Occipital lobe (tissue), 1 donor: ENCODE measurements at regions not wholly inside any gene's neighbourhood (a gene's known extent, or its start where the extent isn't known, plus 50 kb on each side); places are given as distances from the start of the nearest gene placed in this dataset.

Source experiments
- DNase-seq: peaks from one replicate; lab custom pipeline; 2025; lab: John Stamatoyannopoulos, UW

DNA sequence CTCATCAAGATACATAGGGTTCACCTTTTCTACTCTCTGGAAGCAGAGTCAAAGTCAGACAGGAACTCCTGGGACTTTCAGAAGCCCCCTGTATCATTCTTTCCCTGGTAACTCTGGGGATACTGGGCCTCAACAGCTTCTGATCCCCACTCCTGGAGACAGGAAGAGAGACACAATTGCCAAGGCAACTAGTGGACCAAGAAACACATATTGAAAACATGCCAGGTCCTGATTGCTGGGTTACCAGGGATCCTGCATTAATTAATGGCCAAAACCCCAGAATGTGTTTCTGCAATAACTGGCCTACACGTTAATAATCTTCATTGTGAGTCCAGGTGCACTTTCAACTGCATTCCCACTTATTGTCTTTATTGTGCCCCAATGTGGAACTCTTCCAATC is 260.8 kb upstream of the POU2AF2 start:
- DNase-seq = no peak

DNA sequence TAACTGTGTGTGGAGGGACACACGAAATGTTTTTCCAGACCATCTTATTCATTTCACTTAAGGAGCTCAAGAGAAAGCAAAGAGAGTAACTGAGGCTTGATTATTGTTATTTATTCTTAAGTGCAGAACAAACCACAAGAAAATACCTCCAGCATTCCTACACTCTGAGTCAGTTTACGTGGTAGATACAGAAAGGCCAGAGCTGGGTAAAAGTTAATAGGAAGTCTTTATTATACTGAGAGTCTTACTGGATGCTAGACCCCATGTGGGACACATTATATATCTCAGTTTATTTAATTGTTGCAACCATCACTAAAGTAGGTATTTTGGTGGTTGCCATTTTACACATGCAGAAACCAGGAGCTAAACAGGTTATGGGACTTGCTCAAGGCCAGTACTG is 261.4 kb upstream of the POU2AF2 start:
- DNase-seq = no peak

DNA sequence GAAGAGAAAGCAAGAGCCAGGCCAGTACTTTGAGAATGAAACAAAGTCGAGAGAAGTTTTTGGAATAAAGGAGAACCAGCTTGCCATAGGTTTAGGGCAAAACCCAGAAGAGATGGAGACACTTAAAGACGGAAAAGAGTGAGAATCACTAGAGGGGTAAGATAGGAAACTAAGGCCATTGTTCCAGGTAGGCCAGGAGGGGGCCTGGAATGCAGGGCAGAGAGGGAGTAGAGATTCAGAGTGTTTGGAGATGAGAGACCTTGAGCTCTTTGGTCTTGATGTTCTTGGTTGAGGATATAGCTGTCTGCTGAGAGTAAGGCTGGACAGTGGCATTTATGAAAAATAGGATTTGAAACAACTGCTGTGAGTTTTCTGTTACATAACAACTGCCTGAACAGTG is 263.3 kb upstream of the POU2AF2 start:
- no peak for DNase-seq

DNA sequence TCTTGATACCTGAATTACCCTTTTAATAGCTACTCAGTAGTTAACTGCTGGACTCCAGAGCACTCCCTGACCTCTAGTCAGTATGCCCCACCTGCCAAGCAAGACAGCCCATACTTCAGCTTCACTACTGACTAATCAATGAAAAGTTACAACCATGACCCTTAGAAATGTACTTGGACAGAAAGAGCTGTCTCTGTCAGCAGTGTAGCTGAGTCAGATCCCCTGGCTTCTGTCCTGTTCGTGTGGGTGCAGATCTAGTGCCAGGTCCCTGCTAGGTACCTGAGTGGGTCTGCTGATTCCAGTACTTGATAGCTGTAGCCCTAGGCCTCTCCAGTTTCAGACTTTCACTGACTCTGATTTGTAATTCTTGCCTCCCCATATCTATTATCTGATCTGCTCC is 265.8 kb upstream of the POU2AF2 start:
- no peak for DNase-seq

DNA sequence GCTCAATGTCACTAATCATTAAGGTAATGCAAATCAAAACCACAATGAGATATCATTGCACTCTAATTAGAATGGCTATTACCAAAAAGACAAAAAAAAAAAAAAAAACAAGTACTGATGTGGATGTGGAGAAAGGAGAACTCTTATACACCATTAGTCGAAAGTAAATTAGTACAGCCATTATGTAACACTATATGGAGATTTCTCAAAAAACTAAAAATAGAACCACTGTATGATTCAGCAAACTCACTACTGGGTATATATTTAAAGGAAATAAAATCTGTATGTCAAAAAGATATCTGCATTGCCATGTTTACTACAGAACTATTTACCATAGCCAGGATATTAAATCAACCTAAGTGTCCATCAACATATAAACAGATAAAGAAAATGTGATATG is 265.4 kb upstream of the ARHGAP20 start:
- no peak for DNase-seq

DNA sequence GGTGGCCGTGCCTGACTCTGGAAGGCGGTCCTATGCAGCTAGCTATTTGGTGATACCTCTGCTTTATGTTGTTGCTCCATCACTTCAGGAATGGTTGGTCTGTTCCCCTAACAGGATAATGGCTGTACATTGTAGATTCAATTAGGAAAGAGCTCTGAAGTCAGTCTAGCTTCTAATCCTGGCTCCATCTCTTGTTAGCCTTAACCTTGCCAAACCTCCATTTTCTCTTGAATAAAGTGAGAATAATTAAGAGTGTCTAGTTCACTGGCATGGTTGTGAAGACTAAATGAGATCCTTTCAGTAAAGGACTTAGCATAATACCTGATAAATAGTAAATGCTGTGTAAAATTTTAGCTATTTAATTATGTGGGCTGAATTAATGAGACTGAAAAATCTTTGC is 262.5 kb upstream of the ARHGAP20 start:
- DNase-seq = no peak

DNA sequence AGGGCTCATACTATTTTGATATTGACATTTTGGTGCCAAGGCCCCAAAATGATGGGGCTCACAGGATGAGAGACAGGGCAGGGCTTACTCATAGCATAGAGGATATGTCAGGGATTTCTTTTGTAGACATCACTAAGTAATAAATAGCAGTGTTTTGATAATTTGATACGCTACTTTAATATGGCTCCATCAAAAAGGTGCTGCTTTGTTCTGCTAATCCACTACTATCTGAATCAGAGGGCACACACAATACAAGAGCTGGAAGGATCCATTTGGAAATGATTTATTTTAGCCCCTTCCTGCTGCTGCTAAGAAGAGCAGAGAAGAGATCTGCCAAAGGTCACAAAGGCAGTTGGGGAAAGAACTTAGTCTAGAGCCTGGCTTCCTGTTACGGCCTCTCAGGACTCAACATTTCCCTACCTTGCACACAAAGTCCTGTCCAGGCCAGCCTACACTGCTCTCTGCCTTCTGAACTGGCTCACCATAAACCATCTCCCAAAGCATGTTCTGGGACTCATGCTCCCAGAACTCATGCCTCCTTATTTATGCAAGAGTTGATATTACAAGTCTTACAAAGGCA is 261.3 kb upstream of the ARHGAP20 start:
- no peak for DNase-seq

DNA sequence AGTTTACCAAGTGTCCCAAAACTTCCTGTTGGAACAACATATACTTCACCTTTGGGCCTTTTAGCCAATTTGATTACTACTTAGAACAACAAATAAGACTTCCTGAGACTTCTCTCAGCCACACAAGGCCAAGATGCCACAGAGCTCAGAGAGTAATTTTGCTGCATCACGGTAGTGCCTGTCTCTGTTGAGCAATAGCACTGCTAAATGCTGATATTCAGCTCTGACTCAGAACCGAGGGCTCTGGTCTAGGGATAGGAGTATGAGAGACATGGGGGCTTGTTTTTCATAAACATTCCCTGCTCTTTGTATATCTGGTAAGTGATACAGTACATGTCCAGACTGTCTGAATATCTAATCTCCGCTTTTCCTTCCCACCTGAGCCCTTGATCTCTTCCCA is 260.4 kb upstream of the ARHGAP20 start:
- no peak for DNase-seq

DNA sequence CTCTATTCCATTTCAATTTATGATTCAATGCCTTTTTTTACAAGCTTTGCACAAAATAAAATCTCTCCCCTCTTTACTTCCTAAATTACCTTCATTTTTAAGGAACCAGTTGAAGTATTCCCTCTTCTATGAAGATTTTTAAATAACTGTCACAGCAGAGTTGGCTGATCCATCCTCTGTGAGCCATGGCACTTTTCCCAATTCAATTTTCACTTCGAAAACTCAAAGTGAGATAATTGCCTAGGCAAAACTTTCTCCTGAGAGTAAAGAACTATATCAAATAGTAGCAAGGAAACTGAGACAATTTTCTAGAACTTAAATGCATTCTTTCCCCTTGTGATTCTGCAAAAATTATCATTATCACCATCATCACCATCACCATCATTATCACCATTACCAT is 259.9 kb upstream of the ARHGAP20 start:
- DNase-seq = no peak

DNA sequence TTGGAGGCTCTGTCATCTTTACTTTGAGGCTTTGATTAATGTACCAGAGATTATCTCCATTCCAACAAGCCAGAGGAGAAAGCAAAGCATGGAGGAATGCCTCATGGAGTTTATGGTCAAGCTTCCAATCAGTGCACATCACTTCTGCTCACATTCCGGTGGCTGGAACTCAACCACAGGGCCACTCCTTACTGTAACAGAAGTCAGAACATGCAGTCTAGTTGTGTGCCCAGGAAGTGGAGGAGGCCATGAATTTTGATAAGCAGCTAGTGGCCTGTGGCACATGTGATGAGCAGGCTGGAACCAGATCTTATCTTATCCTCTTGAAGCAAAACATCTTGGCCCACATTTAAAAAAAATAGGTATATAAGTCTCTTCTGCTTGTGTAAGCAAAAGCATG is 258.9 kb upstream of the ARHGAP20 start:
- no peak for DNase-seq

DNA sequence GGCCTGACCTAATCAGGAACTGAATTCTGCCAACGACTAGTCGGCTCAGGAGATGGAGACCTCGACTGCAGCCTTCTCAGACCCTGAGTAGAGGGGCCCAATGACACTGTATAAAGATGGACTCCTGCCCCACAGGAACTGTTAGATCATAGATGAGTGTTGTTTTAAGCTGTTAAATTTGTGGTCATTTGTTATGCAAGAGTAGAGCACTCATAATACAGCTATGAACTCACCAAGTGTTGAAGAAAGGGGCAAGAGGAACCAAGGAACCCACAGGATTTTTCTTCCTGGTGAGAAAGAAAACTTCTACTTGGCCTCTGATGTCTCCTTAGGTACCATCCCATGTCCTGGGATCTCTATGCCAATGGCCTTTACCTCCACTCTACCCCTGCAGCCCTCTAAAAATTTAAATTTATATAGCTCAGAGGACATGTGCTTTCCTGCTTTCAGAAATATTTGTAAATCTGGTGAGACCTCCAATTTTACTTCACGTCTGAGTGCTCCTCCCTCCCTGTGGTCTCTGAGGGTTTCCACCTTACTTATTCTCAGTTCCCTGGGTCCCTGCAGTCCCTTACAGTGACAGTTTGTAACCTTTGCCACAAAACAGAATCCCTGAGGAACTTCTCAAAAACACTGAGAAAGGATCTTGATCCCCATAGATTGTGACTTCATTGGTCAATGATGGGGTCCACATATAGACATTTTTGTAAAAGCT is 256.3 kb upstream of the ARHGAP20 start:
- no peak for DNase-seq

DNA sequence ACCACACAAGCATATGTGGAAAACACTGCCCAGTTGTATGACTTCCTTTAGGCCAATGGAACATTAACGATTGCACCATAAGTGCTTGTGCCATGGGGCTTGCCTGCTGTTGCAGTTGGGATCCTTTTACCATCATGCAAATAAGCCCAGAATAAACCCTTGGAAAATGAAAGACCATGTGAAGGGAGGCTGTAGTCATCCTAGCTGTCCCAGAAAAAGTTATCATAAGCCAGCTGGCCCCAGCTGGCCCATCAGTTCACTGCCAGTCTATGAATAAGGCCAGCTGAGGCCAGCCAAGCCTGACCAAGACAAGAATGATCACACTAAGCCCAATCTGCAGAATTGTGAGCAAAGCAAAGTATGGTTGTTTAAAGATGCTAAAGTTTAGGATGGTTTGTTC is 253.9 kb upstream of the ARHGAP20 start:
- DNase-seq = no peak

DNA sequence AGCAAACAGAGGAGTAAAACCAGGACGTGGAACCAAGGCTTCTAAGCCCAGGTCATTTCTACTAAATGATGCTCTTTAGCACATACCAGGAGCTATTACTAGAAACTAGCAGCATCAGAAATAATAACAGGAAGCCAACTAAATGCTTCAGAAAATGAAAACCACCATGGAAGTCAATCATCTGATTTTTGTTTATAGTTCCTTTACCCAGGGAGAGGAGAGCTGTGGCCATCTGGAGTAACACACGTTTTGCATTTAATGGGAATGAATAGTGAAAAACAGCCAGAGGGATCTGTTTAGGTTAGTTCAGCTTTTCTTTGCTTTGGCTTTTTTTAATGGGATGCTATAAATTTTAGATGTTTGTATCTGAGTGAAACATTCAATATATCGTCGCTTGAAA is 250.7 kb upstream of the ARHGAP20 start:
- no peak for DNase-seq

DNA sequence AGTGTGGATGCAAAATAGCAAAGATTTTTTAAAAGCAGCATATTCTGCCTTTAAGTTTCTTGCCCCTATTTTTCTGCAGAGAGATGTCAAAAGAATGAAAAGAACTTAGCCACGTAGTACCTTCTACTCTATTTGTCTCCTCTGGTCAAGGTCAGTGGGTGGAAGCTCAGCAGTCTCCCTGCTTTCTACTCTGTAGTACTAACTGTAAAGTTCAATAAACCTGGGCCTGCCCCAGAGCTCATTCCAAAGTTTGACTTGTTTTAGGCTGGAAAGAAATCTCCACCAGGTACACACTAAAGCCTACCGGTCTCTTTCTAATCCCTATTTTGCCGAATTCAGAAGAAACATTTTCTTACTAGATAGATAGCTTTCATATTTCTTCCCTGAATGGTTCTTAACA is 247.9 kb upstream of the ARHGAP20 start:
- no peak for DNase-seq

DNA sequence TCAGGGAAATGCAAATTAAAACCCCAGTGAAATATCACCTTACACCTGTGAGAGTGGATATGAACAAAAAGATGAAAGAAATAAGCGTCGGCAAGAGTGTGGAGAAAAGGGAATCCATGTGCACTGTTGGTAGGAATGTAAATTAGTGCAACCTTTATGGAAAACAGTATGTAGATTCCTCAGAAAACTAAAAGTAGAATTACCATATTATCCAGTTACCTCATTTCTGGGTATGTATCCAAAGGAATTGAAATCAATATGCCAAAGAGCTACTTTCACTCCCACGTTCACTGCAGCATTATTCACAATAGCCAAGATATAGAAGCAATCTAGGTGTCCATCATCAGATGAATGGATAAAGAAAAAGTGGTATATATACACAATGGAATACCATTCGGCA is 246.0 kb upstream of the ARHGAP20 start:
- DNase-seq = no peak

DNA sequence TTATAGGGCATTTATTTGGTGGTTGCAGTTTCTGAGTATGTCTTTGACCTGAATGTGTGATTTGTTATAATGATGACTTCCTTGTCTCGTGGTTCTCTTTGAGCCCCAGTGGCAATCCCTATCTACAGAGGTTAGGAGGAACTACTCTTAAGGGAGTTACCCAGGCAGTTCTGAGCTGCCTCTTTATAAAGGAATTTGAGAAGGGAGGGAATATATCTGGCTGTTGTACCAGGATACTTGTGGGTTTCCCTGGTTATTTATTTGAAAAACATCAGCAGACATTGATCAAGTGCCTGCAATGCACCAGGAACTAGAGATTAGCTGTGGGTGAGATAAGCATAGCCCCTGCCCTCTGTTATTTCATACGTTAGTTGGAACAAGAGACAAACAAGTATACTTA is 243.5 kb upstream of the ARHGAP20 start:
- DNase-seq = no peak

DNA sequence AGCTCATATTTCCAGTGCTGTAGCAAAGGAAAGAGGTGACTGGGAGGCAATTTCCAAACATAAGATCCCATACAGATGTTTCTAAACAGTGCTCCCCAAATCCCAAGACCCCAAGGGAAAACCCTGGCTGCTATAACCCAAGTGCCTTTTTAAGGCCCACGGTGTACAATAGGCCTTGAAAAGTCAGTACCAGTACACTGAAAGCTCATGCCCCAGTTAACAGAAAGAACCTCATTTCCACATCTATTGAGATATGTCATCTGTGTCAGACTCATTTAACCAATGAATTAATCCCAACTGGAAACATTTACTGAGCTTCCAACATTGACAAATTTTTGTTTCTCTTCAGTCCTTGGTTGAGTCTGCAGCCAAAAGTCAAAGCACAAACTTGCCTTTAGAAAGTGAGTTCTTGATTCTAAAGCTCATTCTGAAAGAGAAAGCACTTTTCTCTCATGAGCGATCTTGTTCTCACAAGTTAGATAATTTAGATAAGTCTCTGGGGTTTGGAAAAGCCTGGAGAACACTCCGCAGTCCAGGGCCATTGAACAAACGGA is 239.8 kb upstream of the ARHGAP20 start:
- DNase-seq = no peak

DNA sequence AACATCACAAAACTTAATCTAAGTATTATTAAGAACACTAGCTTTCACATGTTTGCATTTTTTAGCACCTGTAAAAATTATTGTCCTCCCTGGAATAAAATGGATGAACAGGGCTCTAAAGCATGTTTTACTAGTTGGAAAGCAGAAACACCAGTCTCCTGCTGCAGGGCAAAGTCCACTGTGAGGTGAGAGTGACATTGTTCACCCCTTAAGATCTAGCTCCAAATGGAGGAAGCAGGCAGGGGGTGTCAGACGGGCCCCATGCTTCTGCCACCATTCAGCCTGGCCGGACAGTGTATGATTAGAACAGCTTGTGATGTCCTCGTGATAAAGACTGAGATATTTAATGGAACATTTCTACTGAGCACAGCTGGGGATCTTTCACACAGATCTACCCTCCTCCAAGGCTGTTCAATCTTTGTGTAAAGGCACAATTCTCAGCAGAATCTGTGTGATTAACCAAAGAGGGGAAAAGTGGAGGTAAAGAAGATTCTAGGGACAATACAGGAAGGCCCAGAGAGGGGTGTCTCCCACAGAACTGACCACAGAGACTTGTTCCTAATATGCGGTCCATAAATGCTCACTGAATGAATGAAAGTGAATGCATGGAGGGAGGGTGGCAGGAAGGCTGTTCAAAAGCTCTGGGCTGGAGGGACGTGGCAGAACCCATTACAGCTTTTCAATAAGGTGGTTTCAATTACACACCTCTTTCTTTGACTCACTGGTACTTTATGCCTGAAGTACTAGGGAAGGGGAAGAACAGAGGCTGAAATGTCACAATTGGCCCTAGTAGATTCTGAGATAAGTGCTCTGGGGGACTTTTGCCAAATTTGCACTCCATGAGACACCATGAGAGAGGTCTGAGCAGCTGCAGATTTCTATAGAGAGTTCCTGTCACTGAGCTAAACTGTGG is 239.1 kb upstream of the ARHGAP20 start:
- no peak for DNase-seq

DNA sequence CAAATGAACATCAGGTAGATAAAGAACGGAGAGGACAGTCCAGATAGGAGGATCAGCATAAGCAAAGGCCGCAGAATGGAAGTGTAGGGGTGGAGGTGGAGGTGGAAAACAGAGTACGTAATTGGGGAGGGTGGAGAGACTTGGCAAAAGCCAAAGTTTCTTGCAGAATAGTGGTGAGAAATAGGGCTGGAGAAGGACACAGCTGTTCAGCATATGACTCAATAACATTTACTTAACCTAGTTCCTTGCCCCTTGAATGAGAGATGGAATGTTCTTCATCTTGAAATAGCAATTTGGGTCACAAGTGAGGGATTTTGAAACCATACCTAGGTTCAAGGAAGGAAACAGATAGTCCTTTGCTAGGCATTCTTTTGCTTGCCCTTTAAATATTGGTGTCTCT is 235.9 kb upstream of the ARHGAP20 start:
- no peak for DNase-seq

DNA sequence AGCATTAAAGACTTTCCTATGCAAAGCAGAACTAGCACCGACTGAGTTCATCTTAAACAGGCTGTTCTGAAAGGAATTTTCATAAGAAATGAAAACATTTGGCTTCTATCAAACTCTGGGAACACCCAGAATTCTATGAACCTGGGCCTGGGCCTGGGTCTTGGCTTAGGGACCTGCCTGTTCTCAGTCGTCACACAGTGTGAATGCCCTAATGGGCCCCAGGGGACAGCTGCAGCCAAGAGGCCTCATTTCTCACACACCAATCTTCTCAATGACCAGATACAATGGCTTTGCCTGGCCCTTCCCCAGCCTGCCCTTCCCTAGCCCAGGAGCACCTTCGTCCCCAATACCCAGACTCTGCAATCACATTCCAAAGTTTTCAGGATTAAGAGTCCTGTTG is 234.9 kb upstream of the ARHGAP20 start:
- DNase-seq = no peak

DNA sequence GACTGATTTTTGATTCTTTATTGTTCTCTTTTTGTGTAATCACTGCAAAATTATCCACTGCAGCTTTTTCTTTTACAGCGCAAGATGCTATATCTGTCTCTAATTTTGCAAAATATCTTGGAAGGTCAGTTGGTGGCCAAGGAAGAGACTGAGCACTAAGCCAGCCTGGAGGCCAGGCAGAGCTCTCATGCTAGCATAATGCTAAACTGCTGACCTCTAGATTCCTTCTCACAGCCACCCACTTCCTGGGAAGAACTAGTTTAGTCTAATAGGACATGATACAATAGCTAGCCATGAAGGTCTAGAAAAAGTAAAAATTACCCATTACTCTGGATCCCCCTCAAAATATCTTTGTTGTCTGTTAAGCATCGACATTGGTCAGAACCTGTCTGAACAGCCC is 227.2 kb upstream of the ARHGAP20 start:
- no peak for DNase-seq

DNA sequence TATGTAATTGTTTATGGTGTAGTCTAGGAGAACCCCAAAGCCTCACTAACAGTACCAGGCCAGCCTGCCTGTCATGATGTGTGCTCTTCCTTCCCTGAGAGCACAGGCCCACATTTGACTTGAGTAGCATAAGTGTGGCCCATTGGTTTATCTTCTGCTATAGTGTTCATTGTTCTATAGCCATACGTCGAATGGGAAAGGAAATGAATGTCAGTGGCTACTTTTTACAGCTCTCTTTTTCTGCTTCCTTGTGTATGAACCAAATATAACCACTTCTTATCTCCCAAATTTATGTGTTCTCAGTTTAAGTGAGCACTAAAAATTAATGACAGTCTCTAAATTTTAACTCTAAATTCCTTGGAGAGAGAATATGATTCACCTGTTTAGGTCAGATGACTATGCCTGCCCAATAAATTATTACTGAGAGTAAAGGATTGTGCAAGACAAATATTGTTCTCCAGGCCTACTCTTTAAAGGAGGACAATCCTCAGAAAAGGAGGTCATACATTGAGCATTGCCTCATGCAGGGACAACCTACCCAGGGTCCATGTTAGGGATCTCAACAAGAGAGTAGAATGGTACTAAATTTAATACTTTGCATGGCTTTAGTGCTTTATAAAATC is 222.9 kb upstream of the ARHGAP20 start:
- DNase-seq = no peak
